Osteocyte (in vitro differentiated cells): ENCODE measurements at regions not wholly inside any gene's neighbourhood (a gene's known extent, or its start where the extent isn't known, plus 50 kb on each side); places are given as distances from the start of the nearest gene placed in this dataset.

Experiments used
- DNase-seq: peaks from one replicate; pipeline ENCODE4 v3.0.0; 2021; ENCODE audit warnings: mixed read lengths; ENCODE audit not compliant: unreplicated experiment; ENCODE audit errors: extremely low spot score
- H3K27ac Mint-ChIP-seq: one replicate; pipeline ENCODE4 v1.8.0; 2021; ENCODE audit warnings: mild to moderate bottlenecking, mixed read lengths; ENCODE audit not compliant: unreplicated experiment
- H3K27me3 Mint-ChIP-seq: one replicate; pipeline ENCODE4 v1.8.0; 2021; ENCODE audit warnings: mixed read lengths; ENCODE audit not compliant: unreplicated experiment
- H3K36me3 Mint-ChIP-seq: one replicate; pipeline ENCODE4 v1.8.0; 2021; ENCODE audit warnings: mixed read lengths; ENCODE audit not compliant: unreplicated experiment
- H3K4me1 Mint-ChIP-seq: one replicate; pipeline ENCODE4 v1.8.0; 2021; ENCODE audit warnings: mixed read lengths; ENCODE audit not compliant: unreplicated experiment
- H3K4me3 Mint-ChIP-seq: one replicate; pipeline ENCODE4 v1.8.0; 2021; ENCODE audit warnings: mild to moderate bottlenecking, moderate library complexity, mixed read lengths; ENCODE audit not compliant: unreplicated experiment
- H3K9me3 Mint-ChIP-seq: one replicate; pipeline ENCODE4 v1.8.0; 2021; ENCODE audit warnings: mixed read lengths; ENCODE audit not compliant: unreplicated experiment
- CTCF ChIP-seq: fragments of 200-600 bp; sonication (generic); IDR thresholded peaks from 2 replicates; pipeline ENCODE4 v1.5.0; 2021; ENCODE audit warnings: antibody characterized with exemption, mild to moderate bottlenecking, moderate library complexity

GRCh38 chr5:37896159-37896558 lies 56.3 kb upstream of the GDNF start:
- no peak overlapping the region for H3K4me3 Mint-ChIP-seq
- no peak for DNase-seq
- peaks cover 19% of the 10 kb centered on the region for H3K27me3 Mint-ChIP-seq
- no peak overlapping the region for H3K27ac Mint-ChIP-seq
- no peaks in the 10 kb centered on the region for H3K36me3 Mint-ChIP-seq
- TF ChIP-seq CTCF = no peak
- no peaks in the 10 kb centered on the region for H3K4me1 Mint-ChIP-seq
- no peaks in the 10 kb centered on the region for H3K9me3 Mint-ChIP-seq

- no peak for DNase-seq
- TF ChIP-seq CTCF = no peak
- Mint-ChIP-seq H3K27me3 (peaks cover 19% of the 10 kb centered on the region), H3K36me3 (no peaks in the 10 kb centered on the region), H3K27ac (no peak overlapping the region), H3K4me3 (no peak overlapping the region), H3K9me3 (no peaks in the 10 kb centered on the region), H3K4me1 (peaks cover 3% of the 10 kb centered on the region)
Observed at GRCh38 chr5:37893434-37894134, 53.7 kb upstream of the GDNF start.

GRCh38 chr5:37892586-37892985 lies 52.7 kb upstream of the GDNF start:
- TF ChIP-seq CTCF = no peak
- no peak for DNase-seq

GRCh38 chr5:37891832-37892231 lies 52.0 kb upstream of the GDNF start:
- Mint-ChIP-seq H3K27me3 (peaks cover 19% of the 10 kb centered on the region), H3K36me3 (no peaks in the 10 kb centered on the region), H3K4me3 (no peak overlapping the region), H3K27ac (no peak overlapping the region), H3K9me3 (no peaks in the 10 kb centered on the region), H3K4me1 (peaks cover 3% of the 10 kb centered on the region)
- DNase-seq = no peak
- no peak for TF ChIP-seq CTCF

More at GRCh38 chr5:37892586-37892985, 52.7 kb upstream of the GDNF start:
- Mint-ChIP-seq H3K4me3 (no peak overlapping the region), H3K36me3 (no peaks in the 10 kb centered on the region), H3K27ac (no peak overlapping the region), H3K9me3 (no peaks in the 10 kb centered on the region), H3K4me1 (peaks cover 3% of the 10 kb centered on the region), H3K27me3 (peaks cover 19% of the 10 kb centered on the region)

- Mint-ChIP-seq H3K4me1 (peaks cover 3% of the 10 kb centered on the region), H3K27me3 (peaks cover 14% of the 10 kb centered on the region), H3K36me3 (no peaks in the 10 kb centered on the region), H3K27ac (no peak overlapping the region), H3K9me3 (no peaks in the 10 kb centered on the region), H3K4me3 (no peak overlapping the region)
- TF ChIP-seq CTCF = no peak
- DNase-seq = no peak
Observed at GRCh38 chr5:37889612-37890317, 49.9 kb upstream of the GDNF start.
